ENCODE measurements at regions not wholly inside any gene's neighbourhood (a gene's known extent, or its start where the extent isn't known, plus 50 kb on each side); places are given as distances from the start of the nearest gene placed in this dataset.
A peak's percentile ranks its signal among the peaks of the same experiment; 100 is the strongest.

DNA sequence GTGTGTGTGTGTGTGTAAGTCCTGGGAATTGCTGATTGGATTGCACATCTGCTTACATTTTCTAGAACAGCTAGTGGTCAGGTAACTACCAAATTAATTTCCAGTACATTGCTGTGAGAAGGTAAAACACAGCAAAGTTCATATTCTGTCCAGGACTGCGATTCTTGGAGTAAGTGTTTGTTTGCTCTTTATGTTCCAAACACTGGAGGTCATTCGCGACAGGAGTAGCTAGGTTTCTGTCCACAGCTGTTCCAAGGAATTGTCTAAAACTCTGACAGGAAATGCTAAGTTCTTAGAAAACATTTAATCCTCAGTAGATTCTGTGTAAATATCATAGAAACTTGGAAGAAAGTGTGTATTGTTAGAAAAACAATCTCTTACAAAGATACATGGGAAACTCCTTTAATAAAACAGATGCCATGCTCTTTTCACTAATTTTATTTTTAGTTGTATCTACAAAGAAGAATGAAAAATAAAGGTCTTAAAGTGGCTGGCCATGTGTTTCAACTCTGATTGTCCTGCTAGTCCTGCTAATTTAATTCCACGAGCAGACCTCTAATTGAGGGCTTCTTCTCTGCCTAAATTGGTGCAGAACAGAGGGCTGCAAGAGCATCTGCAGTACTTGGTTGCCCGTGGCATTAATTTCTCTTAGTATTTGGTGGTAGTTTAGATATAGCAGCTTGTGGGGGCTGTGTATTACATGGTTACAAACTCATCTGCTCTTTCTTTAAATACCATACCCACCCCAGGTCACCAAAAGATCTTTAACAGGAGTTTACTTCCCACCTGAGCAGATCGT lies 464.5 kb downstream of the RASEF start:
- ATAC-seq: no peak
- Histone ChIP-seq H3K4me3 (no peak overlapping the region), H3K9me3 (no peaks in the 10 kb centered on the region), H3K4me1 (ENCODE audit: low read depth) (peaks cover 6% of the 10 kb centered on the region), H3K36me3 (ENCODE audit: low read depth) (no peaks in the 10 kb centered on the region)
- no peak for DNase-seq
- intact Hi-C loops (cut with DNase I, micrococcal nuclease): no loop called here
- TF ChIP-seq, protein P1, sequence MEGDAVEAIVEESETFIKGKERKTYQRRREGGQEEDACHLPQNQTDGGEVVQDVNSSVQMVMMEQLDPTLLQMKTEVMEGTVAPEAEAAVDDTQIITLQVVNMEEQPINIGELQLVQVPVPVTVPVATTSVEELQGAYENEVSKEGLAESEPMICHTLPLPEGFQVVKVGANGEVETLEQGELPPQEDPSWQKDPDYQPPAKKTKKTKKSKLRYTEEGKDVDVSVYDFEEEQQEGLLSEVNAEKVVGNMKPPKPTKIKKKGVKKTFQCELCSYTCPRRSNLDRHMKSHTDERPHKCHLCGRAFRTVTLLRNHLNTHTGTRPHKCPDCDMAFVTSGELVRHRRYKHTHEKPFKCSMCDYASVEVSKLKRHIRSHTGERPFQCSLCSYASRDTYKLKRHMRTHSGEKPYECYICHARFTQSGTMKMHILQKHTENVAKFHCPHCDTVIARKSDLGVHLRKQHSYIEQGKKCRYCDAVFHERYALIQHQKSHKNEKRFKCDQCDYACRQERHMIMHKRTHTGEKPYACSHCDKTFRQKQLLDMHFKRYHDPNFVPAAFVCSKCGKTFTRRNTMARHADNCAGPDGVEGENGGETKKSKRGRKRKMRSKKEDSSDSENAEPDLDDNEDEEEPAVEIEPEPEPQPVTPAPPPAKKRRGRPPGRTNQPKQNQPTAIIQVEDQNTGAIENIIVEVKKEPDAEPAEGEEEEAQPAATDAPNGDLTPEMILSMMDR (IDR thresholded peaks at IDR 0.05): no peak

DNA sequence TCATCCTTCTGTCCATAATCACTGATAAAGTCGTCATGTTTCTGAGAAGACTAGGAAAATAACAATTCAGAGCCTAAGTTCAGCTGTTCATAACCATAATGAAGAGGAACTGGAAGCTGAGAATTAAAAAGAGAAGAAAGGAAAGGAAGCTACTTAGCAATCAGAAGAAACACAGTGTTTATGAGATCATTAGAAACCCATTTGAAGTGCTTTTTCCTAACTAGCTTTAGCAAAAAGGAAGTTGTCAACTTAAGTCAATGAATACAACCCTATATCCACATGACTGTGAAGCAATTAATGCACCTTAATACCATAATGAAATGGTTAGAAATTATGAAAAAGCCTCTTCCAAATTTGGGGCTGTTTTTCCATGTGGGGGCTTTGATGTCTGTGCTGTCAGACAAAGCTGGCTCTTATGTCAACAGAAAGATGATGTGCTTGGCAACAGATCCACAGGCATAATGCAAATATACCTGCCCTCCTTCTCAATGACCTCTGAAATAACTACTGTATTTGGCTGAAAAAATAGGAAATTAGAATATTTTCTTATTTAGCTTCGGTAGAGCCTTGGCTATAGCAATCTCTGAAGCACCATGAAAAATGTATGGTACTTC lies 463.5 kb downstream of the RASEF start:
- peaks cover 6% of the 10 kb centered on the region for H3K4me1 ChIP-seq (ENCODE audit: low read depth)
- no peak overlapping the region for H3K4me3 ChIP-seq
- ATAC-seq (no peak), DNase-seq (no peak)
- TF ChIP-seq, protein P1 (IDR thresholded peaks at IDR 0.05): no peak
- no peaks in the 10 kb centered on the region for H3K9me3 ChIP-seq
- H3K36me3 ChIP-seq (ENCODE audit: low read depth): no peaks in the 10 kb centered on the region
- intact Hi-C loops (cut with DNase I, micrococcal nuclease): no loop called here

DNA sequence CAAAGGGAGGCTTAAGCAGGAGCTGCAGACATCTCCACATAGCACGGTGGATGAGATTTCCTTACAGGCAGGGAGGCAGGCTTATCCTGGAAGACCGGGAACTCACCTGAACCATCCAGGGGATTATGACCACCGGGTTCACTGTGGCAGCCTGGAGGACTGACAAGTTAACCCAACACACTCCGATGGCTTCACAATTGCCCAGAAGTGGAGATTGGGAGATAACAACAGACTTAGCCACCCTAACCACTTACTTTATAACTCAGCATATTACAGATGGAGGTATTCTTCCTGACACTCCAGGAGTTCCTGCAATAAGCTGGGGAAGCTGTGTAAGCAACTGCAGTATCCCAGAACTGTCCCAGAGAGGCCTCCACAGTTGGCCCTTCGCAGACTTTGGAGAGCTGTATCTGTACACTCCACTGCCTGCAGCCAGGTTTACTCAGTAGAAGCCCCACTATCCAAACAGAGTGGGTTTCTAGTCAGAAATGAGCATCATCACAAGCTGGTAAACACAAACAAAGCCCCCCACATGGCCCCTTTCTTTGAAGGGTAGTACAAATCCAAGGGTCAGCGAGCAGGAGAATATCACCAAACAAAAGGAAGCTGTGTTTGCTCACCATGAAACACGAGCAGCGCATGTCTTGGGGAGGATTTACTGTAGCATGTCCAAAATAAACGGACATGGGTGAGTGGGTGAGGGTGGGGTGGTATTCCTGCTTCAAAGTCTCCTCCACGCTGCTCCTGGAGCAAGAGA lies 462.2 kb downstream of the RASEF start:
- TF ChIP-seq, protein P1 (IDR thresholded peaks at IDR 0.05): no peak
- intact Hi-C loops (cut with DNase I, micrococcal nuclease): no loop called here
- Histone ChIP-seq H3K9me3 (no peaks in the 10 kb centered on the region), H3K4me3 (no peak overlapping the region), H3K4me1 (ENCODE audit: low read depth) (peaks cover 6% of the 10 kb centered on the region), H3K36me3 (ENCODE audit: low read depth) (no peaks in the 10 kb centered on the region)
- no peak for DNase-seq
- ATAC-seq: no peak

DNA sequence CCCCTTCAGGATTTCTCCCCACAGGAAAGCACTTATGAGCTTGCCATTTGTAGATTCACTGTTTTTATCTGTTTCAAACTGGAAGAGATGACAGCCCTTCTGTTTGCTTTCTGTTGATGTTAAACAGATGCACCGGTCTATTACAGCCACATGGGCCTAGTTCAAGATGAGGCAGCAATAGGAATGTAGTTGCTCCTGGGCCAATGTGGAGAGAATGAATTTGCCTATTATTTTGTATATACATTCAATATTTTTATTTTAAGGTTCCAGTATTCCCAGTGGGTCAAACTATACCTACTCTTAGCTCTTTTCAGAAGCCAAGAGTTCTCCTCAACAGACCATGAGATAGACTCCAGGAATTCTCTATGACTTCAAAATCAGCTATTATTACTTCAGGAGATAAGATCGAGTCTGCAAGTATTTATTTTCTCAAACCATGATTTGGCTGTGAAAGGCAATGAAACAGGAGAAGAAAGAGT lies 461.6 kb downstream of the RASEF start:
- Histone ChIP-seq H3K4me3 (no peak overlapping the region), H3K9me3 (no peaks in the 10 kb centered on the region), H3K36me3 (ENCODE audit: low read depth) (no peaks in the 10 kb centered on the region), H3K4me1 (ENCODE audit: low read depth) (peaks cover 6% of the 10 kb centered on the region)
- ATAC-seq (no peak), DNase-seq (no peak)
- TF ChIP-seq, protein P1 (IDR thresholded peaks at IDR 0.05): no peak
- intact Hi-C loops (cut with DNase I, micrococcal nuclease): no loop called here

GRCh38 chr9:82604947-82605656 lies 457.8 kb downstream of the RASEF start:
- no peaks in the 10 kb centered on the region for H3K36me3 ChIP-seq (ENCODE audit: low read depth)

More at GRCh38 chr9:82604947-82605656, 457.8 kb downstream of the RASEF start:
- TF ChIP-seq, protein P1 (IDR thresholded peaks at IDR 0.05): no peak
- intact Hi-C loops (cut with DNase I, micrococcal nuclease): no loop called here
- ATAC-seq: peak; percentile 21
- H3K9me3 ChIP-seq: no peaks in the 10 kb centered on the region
- no peak overlapping the region for H3K4me3 ChIP-seq
- H3K4me1 ChIP-seq (ENCODE audit: low read depth): no peaks in the 10 kb centered on the region
- DNase-seq: no peak
